Endothelial cell of umbilical vein (primary cell): ENCODE measurements at regions not wholly inside any gene's neighbourhood (a gene's known extent, or its start where the extent isn't known, plus 50 kb on each side); places are given as distances from the start of the nearest gene placed in this dataset.

ENCODE experiments used
- BruUV-seq: library from RNA; stranded (reverse); fragments of 400-500 nt; replicated peaks from 2 replicates; lab custom pipeline; 2021; lab: Mats Ljungman, UMichigan
- CTCF ChIA-PET: fragments of 300-600, 350-600 bp; sonication (Branson Sonifier 250); formaldehyde crosslinking; loops from one replicate; lab custom pipeline; 2021; ENCODE audit warnings: antibody characterized with exemption, inconsistent platforms; lab: Charles Lee
- POLR2A ChIA-PET: fragments of 300-600, 350-600 bp; sonication (Branson Sonifier 250); formaldehyde crosslinking; loops from one replicate; lab custom pipeline; 2021; ENCODE audit warnings: antibody characterized with exemption, inconsistent platforms; lab: Charles Lee
- DNase-seq: peaks from one replicate; pipeline ENCODE4 v3.0.0-alpha.2; 2011; ENCODE audit warnings: low read depth, low spot score
- FAIRE-seq: peaks from 2 replicates; lab custom pipeline; 2011; peaks lifted over from hg19 to GRCh38; lab: Jason Lieb, UNC
- H2AFZ ChIP-seq: 2 replicates; pipeline ENCODE4 v1.6.0; 2012; ENCODE audit warnings: low read depth, low read length, control low read depth, inconsistent platforms
- H3K27ac ChIP-seq: 2 replicates; pipeline ENCODE4 v1.5.1; 2011; ENCODE audit warnings: low read depth, mild to moderate bottlenecking, control low read depth, low read length, moderate library complexity; ENCODE audit not compliant: insufficient read depth
- H3K27me3 ChIP-seq, 2 experiments: 2 replicates each; pipeline versions ENCODE4 v1.6.0 to v1.6.1; 2011; ENCODE audit warnings: low read length in 2 of 2, mixed read lengths in 1 of 2; ENCODE audit not compliant: control insufficient read depth in 2 of 2, insufficient read depth in 2 of 2
- H3K36me3 ChIP-seq, 2 experiments: 2 replicates in 1 of 2; 3 replicates in 1 of 2; pipeline ENCODE4 v1.5.1; 2011; ENCODE audit warnings: low read length in 2 of 2, mild to moderate bottlenecking in 1 of 2, moderate library complexity in 1 of 2; ENCODE audit not compliant: control insufficient read depth in 2 of 2, insufficient read depth in 2 of 2; ENCODE audit errors: extremely low read depth in 1 of 2
- H3K4me1 ChIP-seq: 3 replicates; pipeline ENCODE4 v1.5.1; 2011; ENCODE audit warnings: mild to moderate bottlenecking, low read length; ENCODE audit not compliant: control insufficient read depth, insufficient read depth; ENCODE audit errors: extremely low read depth
- H3K4me2 ChIP-seq: 2 replicates; pipeline ENCODE4 v1.6.1; 2011; ENCODE audit warnings: low read length, control low read depth, mixed read lengths; ENCODE audit not compliant: insufficient read depth
- H3K4me3 ChIP-seq, 3 experiments: fragments of 200-600 bp in 1 of 3; sonication (generic), shearing (Covaris generic) in 1 of 3; replicated peaks in 1 of 3; 2 replicates each; pipeline ENCODE4 v1.5.1; 2011 to 2016; ENCODE audit warnings: control low read depth in 3 of 3, low read length in 3 of 3, mild to moderate bottlenecking in 2 of 3, inconsistent platforms in 1 of 3, low read depth in 1 of 3, moderate library complexity in 1 of 3; ENCODE audit not compliant: insufficient read depth in 1 of 3
- H3K79me2 ChIP-seq: 2 replicates; pipeline ENCODE4 v1.6.0; 2012; ENCODE audit warnings: low read length, inconsistent platforms; ENCODE audit not compliant: control insufficient read depth, insufficient read depth
- H3K9ac ChIP-seq: replicated peaks from 2 replicates; pipeline ENCODE3; 2011; ENCODE audit warnings: low read length, control low read depth; ENCODE audit not compliant: insufficient read depth; ENCODE audit errors: extremely low read depth
- H3K9me1 ChIP-seq: replicated peaks from 3 replicates; pipeline ENCODE4 v1.6.0; 2011; ENCODE audit warnings: mild to moderate bottlenecking, low read length; ENCODE audit not compliant: control insufficient read depth, insufficient read depth; ENCODE audit errors: extremely low read depth
- H3K9me3 ChIP-seq: replicated peaks from 2 replicates; pipeline ENCODE4 v1.5.1; 2012; ENCODE audit warnings: low read length, inconsistent platforms; ENCODE audit not compliant: control insufficient read depth, insufficient read depth
- H4K20me1 ChIP-seq: replicated peaks from 2 replicates; pipeline ENCODE3; 2011; ENCODE audit warnings: mild to moderate bottlenecking, low read length; ENCODE audit not compliant: control insufficient read depth, insufficient read depth; ENCODE audit errors: extremely low read depth
- FOS ChIP-seq: IDR thresholded peaks from 2 replicates; pipeline ENCODE4 v1.6.1; 2011; ENCODE audit warnings: mild to moderate bottlenecking, low read length, moderate library complexity, borderline replicate concordance; ENCODE audit not compliant: insufficient read depth
- GATA2 ChIP-seq: IDR thresholded peaks from 2 replicates; pipeline ENCODE4 v1.7.0; 2011; ENCODE audit warnings: low read depth, mild to moderate bottlenecking, moderate library complexity, mixed read lengths, low read length; ENCODE audit not compliant: insufficient read length, insufficient read depth
- JUN ChIP-seq: IDR thresholded peaks from 2 replicates; pipeline ENCODE4 v1.6.1; 2011; ENCODE audit warnings: borderline replicate concordance, low read depth; ENCODE audit not compliant: insufficient read length, insufficient read depth
- MYC ChIP-seq: IDR thresholded peaks from one replicate; pipeline ENCODE4 v1.6.1; 2011; ENCODE audit warnings: mild to moderate bottlenecking, low read depth, low read length
- dilution Hi-C: fragments of 300-500 bp; cut with MboI; formaldehyde crosslinking; loops from one replicate; pipeline ENCODE4 v1.15.0; 2019; ENCODE audit warnings: low sequenced_read_pairs; ENCODE audit not compliant: extremely low pct_ligation_motif_present
- intact Hi-C: fragments of 100-400 bp; cut with micrococcal nuclease; formaldehyde crosslinking; loops from one replicate; pipeline ENCODE4 v1.10.0; 2022
- TF ChIP-seq, protein P1 (sequence below): IDR thresholded peaks from 2 replicates; pipeline ENCODE4 v1.6.1; 2011; ENCODE audit not compliant: insufficient read depth, insufficient read length

DNA sequence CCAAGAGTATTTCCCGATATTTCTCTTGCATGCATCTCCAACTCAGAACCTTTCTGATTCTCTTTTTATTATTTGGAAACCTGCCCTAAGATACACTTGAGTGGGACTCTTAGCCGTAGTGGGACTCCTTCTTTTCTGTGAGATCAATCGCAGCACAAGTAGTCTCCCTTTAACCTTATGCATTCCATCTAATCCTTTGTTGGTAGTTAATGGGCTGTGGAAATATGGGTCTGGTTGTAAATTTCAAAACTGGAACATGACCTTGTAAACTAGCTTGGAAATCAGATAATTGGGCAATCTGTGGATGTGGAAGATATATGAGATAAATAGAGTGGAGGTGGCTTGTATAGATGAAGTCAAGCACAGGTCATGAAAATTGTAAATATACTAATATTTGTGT is 350.0 kb downstream of the NDFIP2 start:
- no peak for TF ChIP-seq MYC
- ChIA-PET POLR2A (no interaction called here), CTCF (no interaction called here)
- H2AFZ ChIP-seq, result no peak overlapping the region
- dilution Hi-C loops, result no loop called here
- H3K9me1 ChIP-seq, result no peaks in the 10 kb centered on the region
- H3K36me3 ChIP-seq, result no peaks in the 10 kb centered on the region
- H3K27ac ChIP-seq, result no peak overlapping the region
- H3K9me3 ChIP-seq, result no peaks in the 10 kb centered on the region
- BruUV-seq, result no TSS peak
- no peaks in the 10 kb centered on the region for H4K20me1 ChIP-seq
- no peak overlapping the region for H3K9ac ChIP-seq
- no peaks in the 10 kb centered on the region for H3K79me2 ChIP-seq
- no peak overlapping the region for H3K4me2 ChIP-seq
- no peak for FAIRE-seq
- no peaks in the 10 kb centered on the region for H3K27me3 ChIP-seq
- no peak for DNase-seq
- intact Hi-C loops, result no loop called here
- H3K4me3 ChIP-seq, result no peak overlapping the region
- H3K4me1 ChIP-seq, result no peaks in the 10 kb centered on the region

DNA sequence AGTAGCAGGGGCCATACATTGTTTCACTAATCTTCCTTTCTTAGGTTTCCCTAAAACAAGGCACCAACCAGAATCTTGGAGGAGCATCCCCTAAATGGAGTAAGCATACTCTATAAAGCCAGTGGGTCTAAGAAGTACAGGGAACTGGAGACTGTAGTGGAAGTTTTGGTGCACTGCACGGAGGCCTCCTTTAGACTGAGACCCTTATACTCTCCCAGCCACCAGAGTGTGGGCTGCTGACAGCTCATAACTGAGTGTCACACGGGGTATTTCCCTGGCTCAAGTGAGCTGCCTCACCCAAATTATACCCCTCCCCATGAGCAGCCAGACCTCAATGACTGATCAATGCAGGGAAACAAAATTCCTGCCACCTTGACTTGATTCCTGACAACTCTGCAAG is 349.5 kb downstream of the NDFIP2 start:
- FAIRE-seq (no peak), DNase-seq (no peak)
- Histone ChIP-seq H2AFZ (no peak overlapping the region), H4K20me1 (no peaks in the 10 kb centered on the region), H3K36me3 (no peaks in the 10 kb centered on the region), H3K27me3 (no peaks in the 10 kb centered on the region), H3K27ac (no peak overlapping the region), H3K9me3 (no peaks in the 10 kb centered on the region), H3K79me2 (no peaks in the 10 kb centered on the region), H3K9ac (no peak overlapping the region), H3K4me2 (no peak overlapping the region), H3K4me3 (no peak overlapping the region), H3K9me1 (no peaks in the 10 kb centered on the region), H3K4me1 (no peaks in the 10 kb centered on the region)
- CTCF ChIA-PET, result interaction anchor here (1.0 kb wide), 1 partner anchor 511 kb away, joined by 3 read pairs; the partner anchor contains the start of gene SPRY2
- TF ChIP-seq JUN, result no peak
- no peak for TF ChIP-seq GATA2
- TF ChIP-seq, protein P1, sequence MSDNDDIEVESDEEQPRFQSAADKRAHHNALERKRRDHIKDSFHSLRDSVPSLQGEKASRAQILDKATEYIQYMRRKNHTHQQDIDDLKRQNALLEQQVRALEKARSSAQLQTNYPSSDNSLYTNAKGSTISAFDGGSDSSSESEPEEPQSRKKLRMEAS, result no peak
- TF ChIP-seq FOS, result no peak
- dilution Hi-C loops (no loop called here), intact Hi-C loops (no loop called here)
- POLR2A ChIA-PET, result no interaction called here
- no TSS peak for BruUV-seq
